HG03066 (cell line): ENCODE measurements at regions not wholly inside any gene's neighbourhood (a gene's known extent, or its start where the extent isn't known, plus 50 kb on each side); places are given as distances from the start of the nearest gene placed in this dataset.
"Not testable (repeated sequence)": the region's sequence is repeated elsewhere in the genome, so short reads cannot be mapped to it uniquely, and the experiment has no call there.

Experiments
- ATAC-seq: cut with Tn5 transposase; IDR thresholded peaks from one replicate; pipeline ENCODE4 v1.9.1; 2021; ENCODE audit warnings: low read depth; ENCODE audit not compliant: unreplicated experiment

GRCh38 chr20:30581839-30582238 lies 675.6 kb upstream of the DEFB115 start:
- not testable (repeated sequence) for ATAC-seq

- ATAC-seq, result not testable (repeated sequence)
Measured at GRCh38 chr20:30584403-30584802, 673.1 kb upstream of the DEFB115 start.

- ATAC-seq, result not testable (repeated sequence)
Measured at GRCh38 chr20:30585244-30585796, 672.1 kb upstream of the DEFB115 start.

GRCh38 chr20:30586178-30586577 lies 671.3 kb upstream of the DEFB115 start:
- not testable (repeated sequence) for ATAC-seq

GRCh38 chr20:30593572-30593971 lies 663.9 kb upstream of the DEFB115 start:
- no peak for ATAC-seq

- ATAC-seq, result no peak
Measured at GRCh38 chr20:30594112-30594511, 663.4 kb upstream of the DEFB115 start.

- no peak for ATAC-seq
Measured at GRCh38 chr20:30595698-30596097, 661.8 kb upstream of the DEFB115 start.

- not testable (repeated sequence) for ATAC-seq
Measured at GRCh38 chr20:30597429-30597828, 660.0 kb upstream of the DEFB115 start.

GRCh38 chr20:30598460-30599230 lies 658.8 kb upstream of the DEFB115 start:
- ATAC-seq, result no peak

- no peak for ATAC-seq
Measured at GRCh38 chr20:30599990-30600389, 657.5 kb upstream of the DEFB115 start.

- no peak for ATAC-seq
Measured at GRCh38 chr20:30601974-30602373, 655.5 kb upstream of the DEFB115 start.

GRCh38 chr20:30602424-30602823 lies 655.0 kb upstream of the DEFB115 start:
- ATAC-seq, result no peak

GRCh38 chr20:30606990-30607389 lies 650.5 kb upstream of the DEFB115 start:
- ATAC-seq, result no peak

GRCh38 chr20:30610029-30610693 lies 647.3 kb upstream of the DEFB115 start:
- ATAC-seq, result no peak

GRCh38 chr20:30610751-30611150 lies 646.7 kb upstream of the DEFB115 start:
- no peak for ATAC-seq

- no peak for ATAC-seq
Measured at GRCh38 chr20:30611239-30611984, 646.1 kb upstream of the DEFB115 start.

GRCh38 chr20:30612344-30612743 lies 645.1 kb upstream of the DEFB115 start:
- ATAC-seq, result no peak

GRCh38 chr20:30621346-30621745 lies 636.1 kb upstream of the DEFB115 start:
- not testable (repeated sequence) for ATAC-seq

- not testable (repeated sequence) for ATAC-seq
Measured at GRCh38 chr20:30624310-30624709, 633.2 kb upstream of the DEFB115 start.

- ATAC-seq, result not testable (repeated sequence)
Measured at GRCh38 chr20:30629376-30629775, 628.1 kb upstream of the DEFB115 start.

GRCh38 chr20:30630761-30631160 lies 626.7 kb upstream of the DEFB115 start:
- ATAC-seq, result no peak
